Retinal pigment epithelial cell (primary cell): ENCODE measurements at regions not wholly inside any gene's neighbourhood (a gene's known extent, or its start where the extent isn't known, plus 50 kb on each side); places are given as distances from the start of the nearest gene placed in this dataset.

ENCODE experiments used
- DNase-seq: peaks from one replicate; pipeline ENCODE4 v3.0.0-alpha.2; 2010; ENCODE audit warnings: low read depth
- H3K4me3 ChIP-seq: 2 replicates; pipeline ENCODE4 v1.5.1; 2011; ENCODE audit warnings: mild to moderate bottlenecking, low read length, control low read depth, moderate library complexity
- TF ChIP-seq, protein P1 (sequence below): conservative IDR thresholded peaks from 2 replicates; pipeline ENCODE4 v1.5.1; 2011; ENCODE audit warnings: low read depth, low read length, control low read depth, inconsistent platforms

DNA sequence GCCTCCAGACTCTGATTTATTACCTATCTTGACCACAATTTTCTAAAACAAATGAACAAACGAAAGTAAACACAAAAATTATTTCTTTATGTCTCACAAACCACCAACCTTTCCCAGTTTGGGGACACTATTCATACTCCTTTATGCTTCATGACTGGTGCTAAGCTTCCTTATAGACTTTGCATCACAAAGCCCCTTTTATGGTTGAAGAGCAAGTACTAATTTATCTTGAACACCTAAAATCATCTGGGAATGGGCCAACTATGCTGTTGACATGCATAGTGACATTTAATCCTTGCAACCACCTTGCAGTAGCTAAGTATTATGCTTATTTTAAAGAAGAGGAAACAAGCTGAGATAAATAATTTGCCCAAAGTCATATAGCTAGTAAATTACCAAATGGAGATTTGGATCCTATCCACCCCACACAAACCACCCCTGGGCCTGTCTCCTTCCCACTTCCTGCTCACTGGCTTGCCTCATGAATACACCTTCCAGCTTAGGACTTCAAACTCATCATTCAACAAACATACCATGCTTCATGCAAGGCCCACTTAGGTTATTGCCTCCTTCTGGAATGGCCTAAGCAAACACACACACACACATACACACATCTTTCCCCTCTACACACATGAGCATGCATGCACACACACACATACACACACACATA, 192.2 kb downstream of the PLPP3 start:
- TF ChIP-seq, protein P1, sequence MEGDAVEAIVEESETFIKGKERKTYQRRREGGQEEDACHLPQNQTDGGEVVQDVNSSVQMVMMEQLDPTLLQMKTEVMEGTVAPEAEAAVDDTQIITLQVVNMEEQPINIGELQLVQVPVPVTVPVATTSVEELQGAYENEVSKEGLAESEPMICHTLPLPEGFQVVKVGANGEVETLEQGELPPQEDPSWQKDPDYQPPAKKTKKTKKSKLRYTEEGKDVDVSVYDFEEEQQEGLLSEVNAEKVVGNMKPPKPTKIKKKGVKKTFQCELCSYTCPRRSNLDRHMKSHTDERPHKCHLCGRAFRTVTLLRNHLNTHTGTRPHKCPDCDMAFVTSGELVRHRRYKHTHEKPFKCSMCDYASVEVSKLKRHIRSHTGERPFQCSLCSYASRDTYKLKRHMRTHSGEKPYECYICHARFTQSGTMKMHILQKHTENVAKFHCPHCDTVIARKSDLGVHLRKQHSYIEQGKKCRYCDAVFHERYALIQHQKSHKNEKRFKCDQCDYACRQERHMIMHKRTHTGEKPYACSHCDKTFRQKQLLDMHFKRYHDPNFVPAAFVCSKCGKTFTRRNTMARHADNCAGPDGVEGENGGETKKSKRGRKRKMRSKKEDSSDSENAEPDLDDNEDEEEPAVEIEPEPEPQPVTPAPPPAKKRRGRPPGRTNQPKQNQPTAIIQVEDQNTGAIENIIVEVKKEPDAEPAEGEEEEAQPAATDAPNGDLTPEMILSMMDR, result no peak
- no peak for DNase-seq
- no peak overlapping the region for H3K4me3 ChIP-seq

DNA sequence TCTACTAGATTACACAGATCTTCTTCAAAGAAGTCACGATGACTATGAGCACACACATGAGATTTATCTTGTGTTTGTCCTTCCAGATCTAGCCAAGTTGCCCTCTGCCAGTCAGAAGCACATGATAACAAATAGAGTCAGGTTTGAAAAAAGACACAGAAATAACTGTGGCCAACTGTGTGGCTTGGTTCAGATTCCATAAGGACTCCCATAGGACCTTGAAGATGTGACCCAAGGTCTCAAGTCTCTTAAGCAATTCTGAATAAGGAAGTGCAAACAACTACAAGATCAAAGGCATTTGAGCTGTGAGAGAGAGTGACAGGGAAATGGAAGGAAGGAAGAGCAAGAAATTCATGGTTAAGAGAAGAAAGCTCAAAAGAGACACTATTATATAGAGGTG, 194.0 kb downstream of the PLPP3 start:
- no peak overlapping the region for H3K4me3 ChIP-seq
- DNase-seq, result no peak
- TF ChIP-seq, protein P1, result no peak

DNA sequence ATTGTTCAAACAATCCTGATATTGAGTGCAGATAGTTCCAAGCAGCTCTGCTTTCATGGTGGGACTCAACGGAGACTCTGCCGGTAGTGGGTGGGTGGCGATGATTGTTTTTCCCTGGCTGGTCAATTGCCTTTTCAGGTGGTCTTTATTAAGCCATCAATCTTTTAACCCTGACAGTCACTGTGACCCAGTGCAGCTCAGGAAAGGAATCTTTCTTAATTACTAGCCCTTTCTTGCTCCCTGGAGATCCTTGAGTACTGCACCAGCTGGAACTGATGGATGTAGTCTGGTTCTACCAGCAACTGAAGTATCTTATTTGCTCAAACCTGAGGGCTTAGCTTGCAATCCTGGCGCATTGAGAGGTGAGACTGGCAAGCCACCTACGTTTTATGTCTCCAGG, 196.4 kb downstream of the PLPP3 start:
- H3K4me3 ChIP-seq, result no peak overlapping the region
- no peak for DNase-seq
- TF ChIP-seq, protein P1, result no peak

DNA sequence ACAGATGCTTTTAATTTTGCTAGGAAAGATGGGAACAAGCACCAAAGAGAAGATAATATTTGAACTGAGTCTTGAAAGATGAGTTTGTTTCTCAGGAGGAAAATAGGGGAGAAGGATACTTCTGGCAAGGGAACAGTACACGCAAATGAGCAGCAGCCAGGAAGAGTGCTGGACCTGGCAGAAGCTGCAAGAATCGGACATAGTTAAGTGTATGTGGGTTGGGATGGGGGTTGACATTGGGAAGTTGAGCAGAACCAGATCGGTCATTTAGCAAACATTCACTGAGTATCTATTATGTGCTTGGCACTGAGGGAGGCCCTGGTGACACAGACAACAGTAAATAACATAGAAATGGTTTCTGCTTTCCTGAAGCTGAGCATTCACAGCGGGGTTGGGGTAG, 198.8 kb downstream of the PLPP3 start:
- TF ChIP-seq, protein P1, result no peak
- no peak for DNase-seq

DNA sequence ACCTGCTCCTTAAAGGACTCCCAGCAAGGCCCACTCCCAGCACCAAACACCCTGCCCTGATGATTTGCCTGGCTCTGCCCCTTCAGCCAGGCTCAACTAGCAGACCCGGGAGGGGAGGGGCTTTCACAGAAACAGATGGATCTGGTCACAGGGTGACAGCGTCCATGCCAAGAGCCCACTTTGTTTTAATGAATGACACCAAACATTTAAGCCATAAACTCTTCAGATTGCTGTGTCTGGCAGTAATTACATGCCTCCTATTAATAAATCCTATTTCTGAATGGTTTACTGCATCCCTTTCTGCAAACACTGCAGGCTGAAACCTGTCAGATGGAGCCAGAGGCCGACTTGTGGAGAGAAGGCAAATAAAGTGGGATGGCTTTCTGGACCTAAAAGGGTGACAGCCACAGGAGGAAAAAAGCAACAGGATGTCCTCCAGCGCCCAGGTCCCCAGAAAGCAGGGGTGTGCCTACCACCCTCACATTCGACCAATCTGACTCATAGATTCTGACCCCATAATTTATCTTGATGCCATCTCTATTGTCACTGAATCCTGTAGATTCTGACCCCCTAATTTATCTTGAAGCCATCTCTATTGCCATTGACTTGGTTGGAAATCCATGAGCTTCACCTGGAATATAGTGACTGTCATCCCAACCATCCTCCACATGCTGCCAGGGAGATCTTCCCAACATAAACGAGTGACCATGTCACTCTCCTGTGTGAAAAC, 200.9 kb downstream of the PLPP3 start:
- no peak overlapping the region for H3K4me3 ChIP-seq
- TF ChIP-seq, protein P1, result no peak
- DNase-seq, result no peak

More for the DNA sequence above, 198.8 kb downstream of the PLPP3 start:
- H3K4me3 ChIP-seq, result no peak overlapping the region

DNA sequence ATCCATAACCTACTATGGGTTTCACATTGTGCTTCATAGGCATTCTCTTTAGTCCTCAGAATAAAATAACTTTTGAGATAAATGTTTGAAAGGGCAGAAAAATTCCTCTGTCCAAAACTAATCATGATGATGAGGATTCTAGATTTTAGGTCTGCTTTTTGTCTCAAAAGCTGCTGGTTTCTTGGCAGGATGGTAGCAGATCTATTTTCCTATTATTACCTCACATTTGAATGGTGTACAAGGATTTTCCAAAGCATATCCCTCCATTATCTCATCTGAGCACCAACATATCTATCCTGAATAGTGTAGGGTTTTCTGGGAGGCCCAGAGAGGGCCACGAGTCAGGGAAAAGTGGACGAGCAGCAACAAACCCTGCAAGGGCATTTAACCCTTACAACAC, 201.9 kb downstream of the PLPP3 start:
- DNase-seq, result no peak
- TF ChIP-seq, protein P1, result no peak
- H3K4me3 ChIP-seq, result no peak overlapping the region
